ENCODE measurements at regions not wholly inside any gene's neighbourhood (a gene's known extent, or its start where the extent isn't known, plus 50 kb on each side); places are given as distances from the start of the nearest gene placed in this dataset.

DNA sequence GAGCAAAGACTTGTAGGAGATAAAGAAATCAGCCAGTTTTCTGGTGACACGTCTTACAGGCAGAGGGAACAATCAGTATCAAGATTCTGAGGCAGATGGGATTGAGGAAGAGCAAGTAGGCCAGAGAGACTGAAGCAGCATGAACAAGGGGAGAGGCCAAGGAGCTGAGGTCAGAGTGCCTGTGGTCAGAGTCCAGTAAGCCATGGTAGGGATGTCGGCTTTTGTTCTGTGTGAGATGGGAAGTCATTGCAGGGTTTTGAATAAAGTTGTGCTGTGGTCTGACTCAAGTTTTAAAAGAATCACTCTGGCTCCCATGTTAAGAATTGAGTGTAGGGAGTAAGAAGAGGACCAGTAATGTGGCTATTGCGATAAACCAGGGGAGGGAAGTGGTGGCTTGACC, 85.9 kb upstream of the IVNS1ABP start:
- Histone ChIP-seq H3K27me3 (ENCODE audit: control insufficient read depth, insufficient read depth, low read length) (no peaks in the 10 kb centered on the region), H3K27ac (ENCODE audit: low read depth, low read length) (no peak overlapping the region), H3K36me3 (ENCODE audit: control insufficient read depth, insufficient read depth, low read length) (no peaks in the 10 kb centered on the region), H3K4me1 (ENCODE audit: control insufficient read depth, insufficient read depth, low read length) (peaks cover 16% of the 10 kb centered on the region), H3K9me3 (ENCODE audit: control insufficient read depth, insufficient read depth, low read depth, low read length) (no peaks in the 10 kb centered on the region), H3K4me3 (ENCODE audit: low read depth, low read length) (no peak overlapping the region), H3K9ac (ENCODE audit: low read length) (peak overlapping the region; percentile 43)

DNA sequence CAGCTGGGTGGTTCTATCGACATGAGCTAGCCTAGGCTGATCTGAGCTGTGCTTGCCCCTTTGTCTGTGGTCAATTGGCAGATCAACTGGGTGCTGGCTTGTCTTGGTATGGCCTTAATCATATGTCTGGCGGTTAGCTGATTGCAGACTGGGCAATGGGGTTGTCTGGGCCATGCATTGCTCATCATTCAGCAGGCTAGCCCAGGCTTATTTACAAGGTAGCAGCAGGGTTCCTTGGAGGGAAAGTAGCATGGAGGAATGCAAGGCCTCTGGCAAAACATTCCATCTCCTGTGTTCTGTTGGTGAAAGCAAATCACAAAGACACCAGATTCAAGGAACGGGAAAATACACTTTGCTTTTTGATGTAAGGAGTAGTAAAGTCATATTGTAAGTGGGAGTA, 84.0 kb upstream of the IVNS1ABP start:
- Histone ChIP-seq H3K27me3 (ENCODE audit: control insufficient read depth, insufficient read depth, low read length) (no peaks in the 10 kb centered on the region), H3K4me3 (ENCODE audit: low read depth, low read length) (no peak overlapping the region), H3K27ac (ENCODE audit: low read depth, low read length) (peak overlapping the region; percentile 85), H3K36me3 (ENCODE audit: control insufficient read depth, insufficient read depth, low read length) (no peaks in the 10 kb centered on the region), H3K9me3 (ENCODE audit: control insufficient read depth, insufficient read depth, low read depth, low read length) (no peaks in the 10 kb centered on the region), H3K4me1 (ENCODE audit: control insufficient read depth, insufficient read depth, low read length) (peaks cover 16% of the 10 kb centered on the region), H3K9ac (ENCODE audit: low read length) (peak overlapping the region; percentile 52)

DNA sequence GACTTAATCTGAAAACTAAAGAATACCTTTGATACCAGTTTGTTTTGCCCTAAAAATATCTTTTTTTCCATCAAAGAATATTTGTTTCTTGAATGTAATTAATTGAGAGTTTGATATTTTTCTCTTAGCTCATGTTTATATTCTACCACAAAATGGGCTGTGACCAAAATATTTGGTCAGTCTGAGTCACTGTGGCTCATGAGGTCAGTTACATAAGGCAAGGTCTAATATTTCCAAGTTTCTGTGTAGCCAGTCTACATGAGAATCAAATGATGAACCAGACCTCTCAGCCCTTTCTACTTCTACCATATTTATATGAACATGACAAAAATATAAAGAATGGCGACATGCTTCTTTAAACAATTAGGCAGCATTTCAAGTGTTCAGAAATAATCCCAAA, 83.0 kb upstream of the IVNS1ABP start:
- Histone ChIP-seq H3K4me1 (ENCODE audit: control insufficient read depth, insufficient read depth, low read length) (peaks cover 16% of the 10 kb centered on the region), H3K27me3 (ENCODE audit: control insufficient read depth, insufficient read depth, low read length) (no peaks in the 10 kb centered on the region), H3K9me3 (ENCODE audit: control insufficient read depth, insufficient read depth, low read depth, low read length) (no peaks in the 10 kb centered on the region), H3K4me3 (ENCODE audit: low read depth, low read length) (no peak overlapping the region), H3K36me3 (ENCODE audit: control insufficient read depth, insufficient read depth, low read length) (no peaks in the 10 kb centered on the region), H3K27ac (ENCODE audit: low read depth, low read length) (no peak overlapping the region), H3K9ac (ENCODE audit: low read length) (no peak overlapping the region)

DNA sequence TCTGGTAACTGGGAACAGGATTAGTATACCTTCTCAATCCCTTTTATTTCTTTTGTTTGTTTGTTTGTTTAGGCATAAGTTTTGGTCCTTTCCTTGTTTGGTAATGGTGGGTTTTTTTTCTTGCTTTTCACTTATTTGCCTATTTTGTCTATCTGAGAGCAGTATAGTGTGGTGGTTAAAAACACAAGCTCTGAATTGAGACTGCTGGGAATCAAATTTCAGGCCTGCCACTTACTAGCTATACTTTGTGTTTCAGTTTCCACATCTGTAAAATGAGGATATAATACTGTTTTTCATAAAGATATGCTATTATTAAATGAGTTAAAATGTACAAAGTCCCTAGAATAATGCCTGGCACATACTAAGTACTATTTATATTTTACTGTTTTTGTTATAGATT, 81.6 kb upstream of the IVNS1ABP start:
- Histone ChIP-seq H3K27me3 (ENCODE audit: control insufficient read depth, insufficient read depth, low read length) (no peaks in the 10 kb centered on the region), H3K9me3 (ENCODE audit: control insufficient read depth, insufficient read depth, low read depth, low read length) (no peaks in the 10 kb centered on the region)

DNA sequence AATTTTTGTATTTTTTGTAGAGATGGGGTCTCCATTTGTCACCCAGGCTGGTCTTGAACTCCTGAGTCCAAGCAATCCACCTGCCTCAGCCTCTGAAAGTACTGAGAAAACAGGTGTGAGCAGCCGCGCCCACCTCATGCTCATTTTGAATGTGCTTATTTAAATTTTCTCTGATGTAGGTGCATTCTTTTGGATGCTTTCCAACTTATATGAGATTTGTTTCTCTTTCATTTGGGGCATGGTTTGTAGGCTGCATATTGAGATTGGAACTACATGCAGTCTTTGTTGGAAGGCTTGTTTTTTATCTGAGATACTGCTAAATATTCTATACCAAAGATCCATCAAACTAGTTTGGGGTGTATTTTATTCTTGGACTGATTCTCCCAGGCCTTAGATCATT, 81.0 kb upstream of the IVNS1ABP start:
- H3K27ac ChIP-seq (ENCODE audit: low read depth, low read length) = no peak overlapping the region
- no peak overlapping the region for H3K4me3 ChIP-seq (ENCODE audit: low read depth, low read length)
- peaks cover 14% of the 10 kb centered on the region for H3K4me1 ChIP-seq (ENCODE audit: control insufficient read depth, insufficient read depth, low read length)

More for the DNA sequence above, 81.6 kb upstream of the IVNS1ABP start:
- H3K27ac ChIP-seq (ENCODE audit: low read depth, low read length) = no peak overlapping the region
- H3K4me3 ChIP-seq (ENCODE audit: low read depth, low read length) = no peak overlapping the region
- H3K36me3 ChIP-seq (ENCODE audit: control insufficient read depth, insufficient read depth, low read length) = no peaks in the 10 kb centered on the region
- peaks cover 16% of the 10 kb centered on the region for H3K4me1 ChIP-seq (ENCODE audit: control insufficient read depth, insufficient read depth, low read length)
- H3K9ac ChIP-seq (ENCODE audit: low read length) = no peak overlapping the region

DNA sequence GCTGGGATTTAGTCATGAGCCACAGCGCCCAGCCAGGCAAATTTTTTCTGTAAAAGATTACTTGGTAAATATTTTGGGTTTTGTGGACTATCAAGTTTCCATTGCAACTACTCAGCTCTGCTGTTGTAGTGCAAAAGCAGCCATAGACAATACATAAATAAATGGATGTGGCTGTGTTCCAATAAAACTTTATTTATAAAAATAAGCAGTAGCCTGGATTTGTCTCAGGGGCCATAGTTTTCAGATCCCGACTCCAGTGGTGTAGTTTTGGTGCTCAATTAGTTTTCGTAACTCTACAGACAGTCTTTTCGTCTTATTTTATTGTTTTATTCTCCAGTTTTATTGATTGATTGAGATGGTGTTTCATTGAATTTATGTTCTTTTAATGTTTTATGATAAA, 80.1 kb upstream of the IVNS1ABP start:
- peaks cover 10% of the 10 kb centered on the region for H3K4me1 ChIP-seq (ENCODE audit: control insufficient read depth, insufficient read depth, low read length)

More for the DNA sequence above, 81.0 kb upstream of the IVNS1ABP start:
- Histone ChIP-seq H3K9me3 (ENCODE audit: control insufficient read depth, insufficient read depth, low read depth, low read length) (no peaks in the 10 kb centered on the region), H3K27me3 (ENCODE audit: control insufficient read depth, insufficient read depth, low read length) (no peaks in the 10 kb centered on the region), H3K36me3 (ENCODE audit: control insufficient read depth, insufficient read depth, low read length) (no peaks in the 10 kb centered on the region), H3K9ac (ENCODE audit: low read length) (no peak overlapping the region)

DNA sequence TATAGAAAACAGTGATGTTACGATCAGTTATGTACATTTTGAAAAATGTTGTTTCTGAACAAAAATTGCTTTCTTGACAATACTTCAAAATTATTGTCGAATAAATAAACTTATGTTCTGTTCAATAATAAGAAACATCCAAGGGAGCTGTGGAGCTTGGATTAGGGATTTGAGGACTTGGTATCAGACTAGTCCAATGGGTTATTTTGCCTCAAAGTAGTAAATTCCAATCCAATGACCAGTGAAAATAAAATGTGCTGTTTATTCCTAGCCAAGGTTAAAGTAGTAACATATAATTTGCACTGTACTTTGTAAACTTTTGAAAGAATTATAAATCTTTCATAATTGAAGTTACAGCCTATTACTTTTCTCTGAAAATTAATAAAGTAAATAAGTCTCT, 79.1 kb upstream of the IVNS1ABP start:
- Histone ChIP-seq H3K4me3 (ENCODE audit: low read depth, low read length) (no peak overlapping the region), H3K4me1 (ENCODE audit: control insufficient read depth, insufficient read depth, low read length) (peaks cover 7% of the 10 kb centered on the region), H3K36me3 (ENCODE audit: control insufficient read depth, insufficient read depth, low read length) (no peaks in the 10 kb centered on the region), H3K27me3 (ENCODE audit: control insufficient read depth, insufficient read depth, low read length) (no peaks in the 10 kb centered on the region), H3K9me3 (ENCODE audit: control insufficient read depth, insufficient read depth, low read depth, low read length) (no peaks in the 10 kb centered on the region), H3K9ac (ENCODE audit: low read length) (no peak overlapping the region), H3K27ac (ENCODE audit: low read depth, low read length) (no peak overlapping the region)

More for the DNA sequence above, 80.1 kb upstream of the IVNS1ABP start:
- Histone ChIP-seq H3K4me3 (ENCODE audit: low read depth, low read length) (no peak overlapping the region), H3K36me3 (ENCODE audit: control insufficient read depth, insufficient read depth, low read length) (no peaks in the 10 kb centered on the region), H3K27ac (ENCODE audit: low read depth, low read length) (no peak overlapping the region), H3K9me3 (ENCODE audit: control insufficient read depth, insufficient read depth, low read depth, low read length) (no peaks in the 10 kb centered on the region), H3K9ac (ENCODE audit: low read length) (no peak overlapping the region), H3K27me3 (ENCODE audit: control insufficient read depth, insufficient read depth, low read length) (no peaks in the 10 kb centered on the region)

DNA sequence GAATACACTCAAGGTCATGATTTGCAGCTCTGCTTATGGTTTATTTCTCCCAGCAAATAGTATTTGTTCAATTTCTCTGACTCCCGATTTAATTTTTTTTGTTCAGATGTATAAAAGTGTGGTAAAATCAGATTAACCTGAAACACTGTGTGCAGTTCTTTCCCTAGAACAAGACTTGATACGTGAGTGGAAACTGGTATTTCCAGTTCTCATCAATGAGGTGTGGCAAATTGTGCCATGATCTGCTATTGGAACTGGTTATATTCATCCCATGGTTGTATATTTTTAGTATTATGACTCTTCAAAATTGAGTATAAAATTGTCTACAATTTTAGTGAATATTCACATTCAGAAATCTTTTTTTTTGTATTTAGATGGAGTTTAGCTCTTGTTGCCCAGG, 76.8 kb upstream of the IVNS1ABP start:
- Histone ChIP-seq H3K36me3 (ENCODE audit: control insufficient read depth, insufficient read depth, low read length) (no peaks in the 10 kb centered on the region), H3K9me3 (ENCODE audit: control insufficient read depth, insufficient read depth, low read depth, low read length) (no peaks in the 10 kb centered on the region), H3K4me1 (ENCODE audit: control insufficient read depth, insufficient read depth, low read length) (no peaks in the 10 kb centered on the region), H3K4me3 (ENCODE audit: low read depth, low read length) (no peak overlapping the region), H3K9ac (ENCODE audit: low read length) (no peak overlapping the region), H3K27ac (ENCODE audit: low read depth, low read length) (no peak overlapping the region), H3K27me3 (ENCODE audit: control insufficient read depth, insufficient read depth, low read length) (no peaks in the 10 kb centered on the region)

DNA sequence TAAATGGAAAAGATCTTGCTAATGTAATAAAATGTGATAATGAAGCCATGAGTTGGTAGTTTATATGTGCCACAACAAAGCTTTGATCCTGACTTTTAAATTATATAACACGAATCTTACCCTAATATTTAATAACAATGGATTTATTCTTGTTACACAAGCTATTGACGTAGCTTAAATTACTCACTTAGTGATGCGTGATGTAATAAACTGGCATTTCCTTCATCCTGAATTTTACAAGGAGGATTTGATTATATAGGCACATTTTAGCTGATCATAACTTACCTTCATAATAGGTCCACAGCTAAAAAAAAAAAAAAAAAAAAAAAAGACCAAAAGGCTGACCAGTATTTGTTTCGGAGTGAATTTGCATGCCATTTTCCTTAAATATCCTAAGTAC, 76.2 kb upstream of the IVNS1ABP start:
- Histone ChIP-seq H3K9me3 (ENCODE audit: control insufficient read depth, insufficient read depth, low read depth, low read length) (no peaks in the 10 kb centered on the region), H3K27me3 (ENCODE audit: control insufficient read depth, insufficient read depth, low read length) (no peaks in the 10 kb centered on the region), H3K27ac (ENCODE audit: low read depth, low read length) (no peak overlapping the region), H3K9ac (ENCODE audit: low read length) (no peak overlapping the region), H3K36me3 (ENCODE audit: control insufficient read depth, insufficient read depth, low read length) (no peaks in the 10 kb centered on the region), H3K4me1 (ENCODE audit: control insufficient read depth, insufficient read depth, low read length) (no peaks in the 10 kb centered on the region), H3K4me3 (ENCODE audit: low read depth, low read length) (no peak overlapping the region)

DNA sequence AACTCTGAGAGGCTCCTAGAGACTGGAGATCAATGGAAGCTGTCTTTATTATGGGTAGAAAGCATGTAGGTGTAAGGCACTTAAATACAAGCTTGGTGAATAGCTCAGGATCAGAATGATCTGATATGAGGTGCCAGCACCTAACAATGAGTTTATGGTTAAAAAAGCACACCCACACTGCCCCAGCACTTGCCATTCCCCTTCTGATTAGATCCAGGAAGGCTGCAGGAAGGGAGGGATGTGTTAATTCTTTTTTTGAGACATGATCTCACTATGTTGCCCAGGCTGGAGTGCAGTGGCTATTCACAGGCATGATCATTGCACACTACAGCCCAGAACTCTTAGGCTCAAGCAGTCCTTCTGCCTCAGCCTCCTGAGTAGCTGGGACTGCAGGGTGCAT, 71.8 kb upstream of the IVNS1ABP start:
- Histone ChIP-seq H3K9me3 (ENCODE audit: control insufficient read depth, insufficient read depth, low read depth, low read length) (peaks cover 13% of the 10 kb centered on the region), H3K36me3 (ENCODE audit: control insufficient read depth, insufficient read depth, low read length) (no peaks in the 10 kb centered on the region), H3K4me1 (ENCODE audit: control insufficient read depth, insufficient read depth, low read length) (no peaks in the 10 kb centered on the region), H3K27me3 (ENCODE audit: control insufficient read depth, insufficient read depth, low read length) (no peaks in the 10 kb centered on the region), H3K9ac (ENCODE audit: low read length) (no peak overlapping the region), H3K4me3 (ENCODE audit: low read depth, low read length) (no peak overlapping the region), H3K27ac (ENCODE audit: low read depth, low read length) (no peak overlapping the region)

DNA sequence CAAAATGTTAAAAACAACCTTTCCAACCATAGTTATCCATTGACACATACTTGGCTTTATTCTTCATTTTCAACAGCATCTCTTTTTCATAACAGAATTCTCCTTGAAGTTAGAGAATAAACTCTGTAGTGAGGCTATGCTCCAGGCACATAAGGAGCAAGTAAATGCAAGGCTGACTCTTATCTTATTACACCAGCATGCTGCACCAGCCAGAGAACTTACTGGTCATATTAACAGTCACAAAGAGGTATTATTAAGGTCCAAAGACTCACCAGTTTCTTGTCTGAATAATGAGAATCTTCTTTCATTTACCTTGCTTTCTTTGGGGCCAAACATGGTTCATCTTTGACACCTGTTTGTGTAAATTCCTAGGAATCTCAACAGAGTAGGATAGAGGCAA, 71.3 kb upstream of the IVNS1ABP start:
- Histone ChIP-seq H3K36me3 (ENCODE audit: control insufficient read depth, insufficient read depth, low read length) (no peaks in the 10 kb centered on the region), H3K4me1 (ENCODE audit: control insufficient read depth, insufficient read depth, low read length) (no peaks in the 10 kb centered on the region), H3K9me3 (ENCODE audit: control insufficient read depth, insufficient read depth, low read depth, low read length) (peaks cover 13% of the 10 kb centered on the region), H3K27me3 (ENCODE audit: control insufficient read depth, insufficient read depth, low read length) (no peaks in the 10 kb centered on the region), H3K4me3 (ENCODE audit: low read depth, low read length) (no peak overlapping the region), H3K27ac (ENCODE audit: low read depth, low read length) (no peak overlapping the region), H3K9ac (ENCODE audit: low read length) (no peak overlapping the region)

DNA sequence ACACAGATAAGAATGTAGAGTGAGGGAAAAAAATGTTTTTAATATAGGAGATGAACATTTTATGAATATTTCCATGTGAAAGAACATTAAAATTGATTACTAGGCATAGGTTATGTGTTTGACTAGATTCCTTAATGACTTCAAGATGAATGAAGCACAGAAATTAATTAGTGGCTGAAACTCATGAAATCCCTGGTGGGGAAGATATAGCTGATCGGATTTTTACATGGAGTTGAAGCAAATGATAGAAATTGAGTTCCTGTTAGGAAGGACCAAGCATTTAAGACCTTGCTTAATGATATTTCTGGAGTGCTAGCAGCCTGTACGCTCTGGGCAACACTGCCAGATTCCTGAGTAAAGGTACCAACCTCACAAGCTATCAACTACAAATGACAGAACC, 68.9 kb upstream of the IVNS1ABP start:
- peaks cover 13% of the 10 kb centered on the region for H3K9me3 ChIP-seq (ENCODE audit: control insufficient read depth, insufficient read depth, low read depth, low read length)
- no peaks in the 10 kb centered on the region for H3K36me3 ChIP-seq (ENCODE audit: control insufficient read depth, insufficient read depth, low read length)
- no peak overlapping the region for H3K4me3 ChIP-seq (ENCODE audit: low read depth, low read length)
- H3K4me1 ChIP-seq (ENCODE audit: control insufficient read depth, insufficient read depth, low read length) = no peaks in the 10 kb centered on the region
- no peaks in the 10 kb centered on the region for H3K27me3 ChIP-seq (ENCODE audit: control insufficient read depth, insufficient read depth, low read length)
- H3K27ac ChIP-seq (ENCODE audit: low read depth, low read length) = no peak overlapping the region
- H3K9ac ChIP-seq (ENCODE audit: low read length) = no peak overlapping the region
